SIG-M5 treated with dmso at 0.1 percent for 504 hours (cell line): ENCODE measurements at regions not wholly inside any gene's neighbourhood (a gene's known extent, or its start where the extent isn't known, plus 50 kb on each side); places are given as distances from the start of the nearest gene placed in this dataset.
"Not testable (repeated sequence)": the region's sequence is repeated elsewhere in the genome, so short reads cannot be mapped to it uniquely, and the experiment has no call there.

Experiments
- DNase-seq: peaks from one replicate; lab custom pipeline; 2025; ENCODE audit not compliant: unreplicated experiment; lab: John Stamatoyannopoulos, UW

DNA sequence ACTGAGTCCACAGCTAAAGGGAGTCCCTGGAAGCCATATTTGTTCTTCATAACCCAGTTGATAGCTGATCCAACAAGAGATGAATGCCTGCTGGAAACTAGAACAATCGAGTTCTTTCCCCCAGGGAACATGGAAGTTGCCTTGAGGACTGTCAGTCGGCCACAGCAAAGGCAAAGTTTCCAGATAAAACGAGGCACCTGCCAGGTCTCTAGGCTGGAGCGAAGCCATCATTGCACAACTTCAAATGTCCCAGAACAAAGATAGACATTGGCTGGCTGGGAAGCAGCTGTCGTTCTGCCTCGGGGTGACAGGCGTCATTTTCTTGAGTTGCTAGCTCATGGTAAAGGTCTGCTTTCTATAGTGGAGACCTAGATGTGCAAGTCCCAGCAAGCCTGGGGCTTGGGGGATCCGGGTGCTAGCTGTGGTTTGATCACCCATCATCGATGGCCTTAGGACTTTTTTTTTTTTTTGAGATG is 184.4 kb upstream of the ZNF217 start:
- DNase-seq: no peak

DNA sequence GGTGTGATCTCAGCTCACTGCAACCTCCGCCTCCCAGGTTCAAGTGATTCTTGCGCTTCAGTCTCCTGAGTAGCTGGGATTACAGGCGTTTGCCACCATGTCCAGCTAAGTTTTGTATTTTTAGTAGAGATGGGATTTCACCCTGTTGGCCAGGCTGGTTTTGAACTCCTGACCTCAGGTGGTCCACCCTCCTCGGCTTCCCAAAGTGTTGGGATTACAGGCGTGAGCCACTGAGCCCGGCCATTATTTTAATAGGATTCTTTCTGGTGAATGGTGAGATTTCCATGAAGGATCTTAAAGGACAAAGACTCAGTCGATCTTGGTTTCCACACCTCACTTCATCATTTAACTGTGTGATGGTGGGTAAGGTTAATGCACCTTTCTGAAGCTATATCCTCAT is 183.8 kb upstream of the ZNF217 start:
- not testable (repeated sequence) for DNase-seq

DNA sequence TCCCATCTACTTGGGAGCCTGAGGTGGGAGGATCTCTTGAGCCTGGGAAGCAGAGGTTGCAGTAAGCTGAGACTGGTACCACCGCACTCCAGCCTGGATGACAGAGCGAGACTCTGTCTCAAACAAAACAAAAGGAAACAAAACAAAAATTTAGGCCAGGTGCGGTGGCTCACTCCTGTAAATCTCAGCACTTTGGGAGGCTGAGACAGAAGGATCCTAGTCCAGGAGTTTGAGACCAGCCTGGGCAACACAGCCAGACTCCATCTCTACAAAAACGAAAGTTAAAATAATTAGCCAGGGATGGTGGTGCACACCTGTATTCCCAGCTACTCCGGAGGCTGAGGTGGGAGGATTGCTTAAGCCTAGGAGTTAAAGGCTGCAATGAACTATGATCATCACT is 183.2 kb upstream of the ZNF217 start:
- DNase-seq: no peak

DNA sequence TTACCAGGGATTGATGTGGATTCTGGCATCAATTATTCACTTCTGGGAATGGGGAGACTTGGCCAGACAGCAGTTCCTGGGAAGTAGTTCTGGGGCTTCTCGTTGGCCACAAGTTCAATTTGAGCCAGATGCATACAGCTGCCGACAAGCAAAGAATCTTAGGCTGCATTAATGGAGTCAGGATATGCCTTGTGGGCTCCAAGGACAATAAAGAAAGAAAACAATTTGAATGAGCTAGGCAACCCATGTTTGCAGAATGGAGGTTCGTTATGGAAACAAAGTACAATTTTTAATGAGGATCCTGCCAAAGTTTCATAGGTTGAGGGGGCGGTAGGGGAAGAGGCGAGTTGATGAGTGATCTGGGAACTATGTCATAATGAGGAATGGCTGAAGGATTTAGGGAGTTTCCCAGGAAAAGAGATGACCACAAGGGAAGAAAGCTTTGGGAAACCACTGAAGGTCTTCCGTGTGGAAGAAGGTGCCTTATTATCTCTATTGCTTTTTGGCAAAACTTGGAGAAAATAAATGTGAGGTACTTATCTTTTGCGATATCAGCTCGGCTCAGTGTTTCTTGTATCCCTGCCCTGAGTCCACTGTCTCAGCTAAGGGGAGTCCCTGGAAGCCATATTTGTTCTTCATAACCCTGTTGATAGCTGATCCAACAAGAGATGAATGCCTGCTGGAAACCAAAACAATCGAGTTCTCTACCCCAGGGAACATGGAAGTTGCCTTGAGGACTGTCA is 181.0 kb upstream of the ZNF217 start:
- peak; percentile 85 for DNase-seq

DNA sequence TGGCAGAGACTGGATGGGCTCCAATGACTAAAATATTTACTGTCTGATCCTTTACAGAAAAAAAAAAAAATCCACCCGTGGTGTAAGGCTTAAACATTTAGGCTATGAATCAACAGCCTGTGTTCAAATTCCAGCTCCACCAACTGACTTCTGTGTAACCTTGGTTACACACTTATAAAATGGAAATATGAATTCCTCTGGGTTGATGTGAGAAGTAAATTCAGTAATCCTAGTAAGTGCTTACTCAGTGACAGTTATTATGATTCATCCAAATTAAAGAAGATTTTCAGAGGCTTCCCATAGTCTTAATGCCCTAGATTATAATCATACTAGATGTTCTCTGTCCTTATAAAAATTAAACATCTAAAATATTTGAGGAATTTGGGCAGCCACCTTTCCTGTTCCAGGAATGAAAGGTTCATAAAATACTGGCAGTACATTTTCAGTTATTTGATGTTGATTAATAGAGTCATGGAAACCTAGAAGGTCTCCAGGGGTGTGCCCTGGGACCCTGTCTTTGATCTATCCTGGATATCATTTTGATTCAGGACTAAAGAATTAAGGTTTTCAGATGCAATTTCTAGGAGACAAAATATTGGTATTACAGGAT is 180.3 kb upstream of the ZNF217 start:
- peak; percentile 100 for DNase-seq

DNA sequence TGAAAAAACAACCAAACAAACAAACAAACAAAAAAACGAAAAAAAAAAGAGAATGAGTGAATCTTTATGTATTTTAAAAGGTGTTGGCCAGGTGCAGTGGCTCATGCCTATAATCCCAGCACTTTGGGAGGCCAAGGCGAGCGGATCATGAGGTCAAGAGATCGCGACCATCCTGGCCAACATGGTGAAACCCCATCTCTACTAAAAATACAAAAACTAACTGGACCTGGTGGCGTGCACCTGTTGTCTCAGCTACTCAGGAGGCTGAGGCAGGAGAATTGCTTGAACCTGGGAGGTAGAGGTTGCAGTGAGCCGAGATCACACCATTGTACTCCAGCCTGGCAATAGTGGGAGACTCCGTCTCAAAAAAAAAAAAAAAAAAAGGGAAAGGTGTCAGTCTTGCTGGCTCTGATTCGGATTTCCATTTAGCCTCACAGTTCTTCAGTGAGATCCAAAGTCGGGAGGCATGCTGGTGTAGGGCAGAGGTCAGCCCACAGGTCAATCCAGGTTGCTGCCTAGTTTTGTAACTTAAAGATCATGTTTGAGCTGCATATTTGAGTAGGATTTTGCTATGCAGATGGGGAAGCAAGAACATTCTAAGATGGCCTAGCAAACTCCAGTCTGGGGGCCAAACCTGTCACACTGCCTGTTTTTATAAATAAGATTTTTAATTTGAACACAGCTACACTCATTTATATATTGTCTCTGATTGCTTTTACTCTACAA is 179.6 kb upstream of the ZNF217 start:
- peak; percentile 97 for DNase-seq

DNA sequence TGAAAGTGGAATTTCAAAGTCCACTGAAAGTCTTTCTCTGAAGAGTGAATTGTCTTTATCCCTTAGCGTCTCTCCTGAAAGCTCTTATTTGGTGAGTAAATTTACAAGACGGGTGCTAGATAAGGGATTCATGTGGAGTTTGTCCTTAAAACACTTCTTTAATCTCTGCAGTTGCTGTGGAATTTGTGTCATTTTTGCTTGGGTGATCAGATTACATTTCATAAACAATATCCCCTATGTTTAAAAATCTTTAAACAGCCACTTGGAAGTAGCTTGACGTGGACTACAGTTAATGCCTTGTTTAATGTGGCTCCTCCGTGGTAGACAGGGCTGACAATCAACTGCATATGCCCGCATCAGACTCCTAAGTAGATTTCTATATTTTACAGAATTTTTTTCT is 175.4 kb upstream of the ZNF217 start:
- DNase-seq: no peak

DNA sequence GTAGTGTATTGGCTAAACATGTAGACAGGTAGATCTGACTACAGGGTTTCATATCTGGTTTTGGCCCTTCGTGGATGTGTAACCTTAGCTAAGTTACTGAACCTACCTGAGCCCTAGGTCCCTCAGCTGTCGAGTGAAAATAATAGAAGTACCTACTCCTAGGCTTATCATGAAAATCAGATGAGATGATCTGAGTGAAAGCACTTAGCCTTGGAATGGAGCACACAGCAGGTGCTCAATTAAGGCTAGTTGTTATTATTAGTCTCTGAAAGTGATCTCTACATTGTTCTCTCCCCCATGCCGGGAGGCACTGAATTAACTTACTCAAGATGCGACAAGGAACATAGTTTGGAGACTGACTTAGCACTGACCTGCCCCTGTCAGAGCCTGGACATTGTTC is 174.7 kb upstream of the ZNF217 start:
- DNase-seq: no peak

DNA sequence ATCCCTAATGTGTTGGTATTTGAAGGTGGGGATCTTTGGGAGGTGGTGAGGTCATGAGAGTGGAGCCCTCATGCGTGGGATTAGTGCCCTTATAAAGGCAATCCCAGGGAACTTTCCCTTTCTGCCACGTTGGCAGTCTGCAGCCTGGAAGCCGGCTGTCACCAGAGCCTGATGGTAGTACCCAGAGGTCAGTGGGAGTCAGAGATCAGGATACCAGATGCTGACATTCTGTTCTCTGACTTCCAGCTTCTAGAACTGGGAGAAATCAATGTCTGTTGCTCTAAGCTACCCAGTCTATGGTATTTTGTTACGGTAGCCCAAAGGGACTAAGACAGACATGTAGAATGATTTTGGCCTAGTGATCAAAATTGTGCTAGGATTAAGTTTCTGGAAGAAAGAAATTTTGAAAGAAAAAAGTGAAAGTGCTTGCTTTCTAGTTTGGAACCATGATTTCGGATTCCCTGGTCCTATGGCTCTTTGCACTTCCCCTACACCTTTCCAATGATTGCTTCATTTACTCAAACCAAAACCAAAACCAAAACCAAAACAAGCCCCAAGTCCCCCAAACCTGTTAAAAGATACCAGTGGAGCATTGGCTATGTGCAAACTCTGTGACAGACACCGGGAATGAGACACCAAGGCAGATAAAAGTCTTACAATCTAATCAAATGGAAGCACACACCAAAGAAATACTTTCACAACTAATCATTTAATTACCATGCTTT is 173.7 kb upstream of the ZNF217 start:
- no peak for DNase-seq

DNA sequence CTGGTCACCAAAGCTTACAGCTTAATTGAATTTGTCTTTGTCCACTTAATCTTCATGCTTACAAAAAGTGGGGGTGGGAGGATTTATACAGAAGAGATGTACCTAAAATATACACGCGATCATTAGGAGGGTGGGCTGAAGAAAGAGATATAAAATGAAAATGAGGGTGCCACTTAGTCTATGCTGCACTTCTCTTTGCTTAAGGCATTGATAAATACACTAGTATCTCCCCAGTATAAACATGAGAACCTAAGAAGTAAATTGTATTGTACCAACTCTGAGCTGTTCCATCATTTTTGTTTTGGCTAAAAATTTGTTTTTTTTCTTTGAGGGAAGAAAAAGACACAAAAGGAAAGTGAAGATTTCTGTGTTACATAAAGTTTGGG is 170.8 kb upstream of the ZNF217 start:
- no peak for DNase-seq

DNA sequence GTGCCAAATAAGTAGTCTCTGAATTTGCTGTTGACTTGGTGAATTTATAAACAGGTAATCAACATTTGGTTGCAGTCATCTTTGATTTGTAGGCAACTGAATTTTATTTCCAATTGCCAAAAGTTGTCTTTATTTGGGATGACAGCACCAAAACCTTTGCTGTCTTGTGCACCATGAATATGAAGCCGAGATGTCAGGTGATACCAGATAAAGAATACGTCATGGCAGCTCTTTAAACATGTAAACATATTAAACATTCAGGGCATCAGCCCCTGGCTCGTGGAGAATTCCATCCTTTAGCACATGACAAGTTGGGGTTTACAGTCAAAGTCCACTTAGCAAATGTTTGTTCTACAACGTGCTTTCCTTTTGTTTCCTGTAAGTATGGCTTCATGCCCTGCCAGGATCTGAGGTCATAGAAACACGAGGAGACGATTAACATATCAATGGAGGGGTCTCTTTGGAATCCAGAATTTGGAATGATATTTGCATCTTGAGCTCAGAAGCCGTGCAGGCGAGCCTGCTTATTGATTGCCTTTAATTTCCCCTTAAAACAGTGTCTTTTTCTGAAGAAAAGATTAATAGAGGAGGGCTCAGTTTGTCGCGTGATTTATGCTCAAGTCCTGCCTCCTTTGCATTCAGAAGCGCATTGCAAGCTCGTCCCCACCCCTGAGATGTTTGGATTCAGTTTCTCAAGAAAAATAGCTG is 170.2 kb upstream of the ZNF217 start:
- peak; percentile 87 for DNase-seq

DNA sequence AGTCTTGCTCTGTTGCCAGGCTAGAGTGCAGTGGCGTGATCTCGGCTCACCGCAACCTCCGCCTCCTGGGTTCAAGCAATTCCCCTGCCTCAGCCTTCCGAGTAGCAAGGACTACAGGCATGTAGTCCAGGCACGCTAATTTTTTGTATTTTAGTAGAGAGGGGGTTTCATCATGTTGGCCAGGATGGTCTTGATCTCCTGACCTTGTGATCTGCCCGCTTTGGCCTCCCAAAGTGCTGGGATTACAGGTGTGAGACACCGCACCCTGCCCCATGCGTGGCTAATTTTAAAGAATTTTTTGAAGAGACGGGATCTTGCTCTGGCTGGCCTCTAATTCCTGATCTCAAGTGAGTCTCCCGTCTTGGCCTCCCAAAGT is 168.8 kb upstream of the ZNF217 start:
- not testable (repeated sequence) for DNase-seq

DNA sequence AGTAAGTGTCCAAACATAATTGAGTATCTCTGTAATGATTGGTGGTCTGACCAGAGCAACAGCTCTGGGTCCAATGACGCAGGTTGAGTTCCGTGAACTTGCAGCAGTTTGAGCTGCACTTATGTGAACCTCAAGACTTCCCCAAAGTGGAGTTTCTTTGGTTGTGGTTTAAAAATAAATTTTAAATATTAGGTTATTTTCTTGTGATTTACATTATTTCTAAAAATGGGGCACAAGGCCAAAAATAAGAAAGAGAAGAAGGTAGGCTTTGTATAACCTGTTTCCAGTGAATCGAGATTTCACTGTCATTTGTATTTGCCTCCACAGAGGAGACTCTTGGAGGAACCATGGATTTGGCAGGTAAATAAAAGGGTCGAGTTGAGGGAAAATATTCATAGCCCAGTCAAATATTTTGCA is 166.4 kb upstream of the ZNF217 start:
- no peak for DNase-seq

DNA sequence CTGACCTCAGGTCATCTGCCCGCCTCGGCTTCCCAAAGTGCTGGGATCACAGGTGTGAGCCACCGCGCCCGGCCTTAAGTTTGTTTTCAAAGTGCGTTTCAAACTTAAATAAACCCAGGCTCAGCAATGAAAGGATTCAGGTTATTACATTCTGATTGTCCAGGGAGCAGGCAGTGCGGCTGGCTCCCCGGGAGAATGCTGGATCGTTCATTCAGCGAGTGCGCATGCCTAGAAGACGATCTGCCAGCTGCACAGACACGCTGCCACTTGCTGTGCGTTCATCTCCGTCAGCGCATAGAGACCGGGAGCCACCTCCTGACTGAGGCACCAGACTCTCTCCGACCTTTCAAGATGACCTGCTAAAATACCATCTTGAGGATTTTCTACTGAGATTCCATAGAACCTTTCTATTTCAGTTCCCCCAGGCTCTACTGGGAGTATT is 163.9 kb upstream of the ZNF217 start:
- peak; percentile 98 for DNase-seq

DNA sequence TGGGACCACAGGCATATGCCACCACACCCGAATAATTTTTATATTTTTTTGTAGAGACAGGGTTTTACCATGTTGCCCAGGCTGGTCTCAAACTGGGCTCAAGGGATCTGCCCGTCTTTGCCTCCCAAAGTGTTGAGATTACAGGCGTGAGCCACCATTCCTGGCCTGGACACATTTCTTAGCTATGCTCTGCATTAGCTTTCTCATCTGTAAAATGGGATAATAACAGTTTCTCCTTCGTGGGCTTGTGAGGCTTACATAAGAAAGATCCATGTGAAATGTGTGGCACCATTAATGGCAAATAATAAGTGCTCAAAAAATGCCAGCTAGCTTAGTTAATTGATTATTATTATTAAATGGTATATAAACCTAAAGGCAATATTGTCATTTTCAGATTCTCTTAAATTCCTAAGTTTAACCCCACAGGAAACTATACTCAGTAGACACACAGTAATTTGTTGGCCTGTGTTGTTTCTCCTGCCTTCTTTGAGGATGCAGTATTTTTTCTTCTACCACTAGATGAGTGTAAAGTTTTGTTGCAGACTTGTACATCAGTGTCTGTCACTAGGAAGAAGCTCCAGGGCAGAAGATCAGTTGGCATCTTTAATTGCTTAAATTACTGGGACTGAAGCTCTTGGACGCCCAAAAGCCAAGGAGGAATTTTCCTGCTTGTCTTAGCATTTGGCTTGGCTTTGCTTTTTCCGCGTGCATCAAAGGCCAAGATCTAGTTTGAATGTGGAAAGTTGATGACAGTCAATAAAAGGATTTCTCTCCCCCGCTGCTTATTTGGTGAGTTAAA is 162.3 kb upstream of the ZNF217 start:
- DNase-seq: peak; percentile 70

DNA sequence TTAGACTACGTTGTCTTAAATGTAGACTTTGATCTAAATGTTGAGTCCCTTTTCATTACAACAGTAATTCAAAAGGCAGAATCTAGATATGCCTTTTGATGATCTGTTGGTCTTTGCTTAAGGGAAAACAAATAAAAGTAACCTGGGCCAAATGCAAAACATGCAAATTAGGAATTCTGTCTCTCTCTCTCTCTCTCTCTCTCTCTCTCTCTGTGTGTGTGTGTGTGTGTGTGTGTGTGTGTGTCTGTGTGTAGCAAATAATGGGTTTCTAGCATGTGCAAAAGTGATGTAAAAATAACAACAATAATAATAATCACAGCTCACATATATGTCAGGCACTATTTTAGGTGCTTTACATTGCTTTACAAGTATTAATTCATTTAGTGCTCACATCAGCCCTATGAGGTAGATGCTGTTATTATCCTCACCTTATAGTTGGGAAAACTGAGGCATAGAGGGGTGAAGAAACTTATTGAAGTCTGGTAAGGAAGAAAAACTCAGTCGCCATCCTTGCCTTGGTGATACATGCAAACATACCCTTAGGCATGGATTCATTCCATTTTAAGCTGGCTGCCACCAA is 160.3 kb upstream of the ZNF217 start:
- DNase-seq: no peak

DNA sequence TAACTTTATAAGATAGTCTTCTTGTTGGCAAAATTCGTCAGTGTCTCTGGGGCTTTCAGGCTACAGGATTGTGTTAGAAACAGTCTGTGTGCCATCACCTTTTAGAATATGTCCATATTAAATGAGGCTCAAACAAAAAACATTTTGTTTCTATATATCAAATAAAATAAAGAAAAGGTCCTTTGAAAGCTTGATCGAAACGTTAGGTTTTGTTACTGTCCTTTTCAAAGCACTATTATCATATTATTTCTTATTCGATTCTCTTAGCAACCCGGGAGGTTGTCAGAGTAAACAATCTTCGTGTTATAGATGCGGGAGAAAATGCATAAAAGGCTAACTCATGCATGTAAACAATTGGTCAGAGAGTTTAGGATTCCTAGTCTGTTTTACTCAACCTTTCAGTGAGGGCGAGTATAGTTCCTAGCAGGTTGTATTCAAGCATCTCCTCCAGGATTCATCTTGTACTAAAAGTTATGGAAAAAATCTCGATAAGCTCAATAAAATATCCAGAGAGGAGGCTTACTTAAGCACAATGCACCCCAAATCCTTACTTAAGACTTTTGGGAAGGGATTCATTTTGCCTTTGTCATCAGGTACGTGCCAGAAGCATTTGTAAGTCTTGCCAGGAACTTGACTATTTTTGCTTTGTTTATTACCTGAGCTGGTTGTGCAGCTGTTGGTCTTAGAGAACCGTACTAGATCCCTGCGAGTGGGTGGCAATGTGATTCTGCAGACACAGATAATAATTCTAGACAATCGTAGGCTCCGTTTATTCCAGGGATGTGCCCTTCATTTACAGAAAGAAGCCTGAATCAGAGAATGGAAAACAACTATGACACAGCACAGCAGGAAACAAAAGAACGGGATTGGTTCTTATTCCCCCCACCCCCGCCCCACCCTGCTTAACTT is 159.6 kb upstream of the ZNF217 start:
- no peak for DNase-seq

DNA sequence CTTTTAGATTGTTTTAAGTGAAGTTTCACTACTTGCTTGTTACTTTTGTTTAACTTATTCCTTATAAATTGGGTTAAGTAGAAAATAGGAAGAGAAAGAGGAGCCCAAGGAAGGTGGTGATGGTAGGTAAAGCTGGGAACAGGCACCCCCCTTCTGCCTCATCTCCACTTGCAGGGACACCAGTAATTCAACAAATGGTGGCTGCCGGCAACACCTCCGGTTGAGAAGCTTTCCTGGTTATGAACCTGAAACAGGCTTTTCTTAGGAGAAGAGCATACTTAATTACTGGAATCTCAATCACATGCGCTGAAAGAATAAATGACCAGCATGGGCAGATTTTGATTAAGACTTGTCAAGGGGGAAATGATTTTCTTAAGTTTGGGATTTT is 158.9 kb upstream of the ZNF217 start:
- no peak for DNase-seq
